ENCODE measurements at regions not wholly inside any gene's neighbourhood (a gene's known extent, or its start where the extent isn't known, plus 50 kb on each side); places are given as distances from the start of the nearest gene placed in this dataset.
"Not testable (repeated sequence)": the region's sequence is repeated elsewhere in the genome, so short reads cannot be mapped to it uniquely, and the experiment has no call there.

DNA sequence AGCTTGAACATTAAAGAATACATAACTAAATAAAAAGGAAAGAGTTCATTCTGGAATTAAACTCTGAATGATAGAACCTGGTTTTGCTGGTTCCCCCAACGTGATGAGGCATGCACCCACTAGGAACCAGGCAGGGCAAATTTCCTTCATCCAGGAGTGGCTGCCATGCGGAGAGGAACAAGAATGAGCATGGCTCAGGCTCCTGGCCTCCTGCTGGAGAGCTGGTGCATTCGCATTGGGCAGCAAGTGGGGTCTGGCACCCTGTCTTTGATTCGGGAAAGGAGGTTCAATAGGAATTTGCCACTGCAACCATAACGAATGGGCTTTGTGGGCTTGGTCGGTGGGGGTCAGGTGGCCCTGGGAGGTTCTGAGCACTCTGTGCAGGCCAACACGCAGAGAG is 169.8 kb upstream of the TENM4 start:
- no peaks in the 10 kb centered on the region for H3K4me1 ChIP-seq (ENCODE audit: low read depth)
- TF ChIP-seq, protein P1, sequence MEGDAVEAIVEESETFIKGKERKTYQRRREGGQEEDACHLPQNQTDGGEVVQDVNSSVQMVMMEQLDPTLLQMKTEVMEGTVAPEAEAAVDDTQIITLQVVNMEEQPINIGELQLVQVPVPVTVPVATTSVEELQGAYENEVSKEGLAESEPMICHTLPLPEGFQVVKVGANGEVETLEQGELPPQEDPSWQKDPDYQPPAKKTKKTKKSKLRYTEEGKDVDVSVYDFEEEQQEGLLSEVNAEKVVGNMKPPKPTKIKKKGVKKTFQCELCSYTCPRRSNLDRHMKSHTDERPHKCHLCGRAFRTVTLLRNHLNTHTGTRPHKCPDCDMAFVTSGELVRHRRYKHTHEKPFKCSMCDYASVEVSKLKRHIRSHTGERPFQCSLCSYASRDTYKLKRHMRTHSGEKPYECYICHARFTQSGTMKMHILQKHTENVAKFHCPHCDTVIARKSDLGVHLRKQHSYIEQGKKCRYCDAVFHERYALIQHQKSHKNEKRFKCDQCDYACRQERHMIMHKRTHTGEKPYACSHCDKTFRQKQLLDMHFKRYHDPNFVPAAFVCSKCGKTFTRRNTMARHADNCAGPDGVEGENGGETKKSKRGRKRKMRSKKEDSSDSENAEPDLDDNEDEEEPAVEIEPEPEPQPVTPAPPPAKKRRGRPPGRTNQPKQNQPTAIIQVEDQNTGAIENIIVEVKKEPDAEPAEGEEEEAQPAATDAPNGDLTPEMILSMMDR (IDR thresholded peaks at IDR 0.05; ENCODE audit: low read depth, low read length) = no peak
- H3K27me3 ChIP-seq = no peaks in the 10 kb centered on the region
- H3K4me3 ChIP-seq = no peak overlapping the region
- H3K27ac ChIP-seq = no peak overlapping the region
- DNase-seq (ENCODE audit: low read depth in 1 of 2, low spot score in 1 of 2) = no peak
- no peaks in the 10 kb centered on the region for H3K36me3 ChIP-seq
- H3K9me3 ChIP-seq (ENCODE audit: low read depth) = no peaks in the 10 kb centered on the region

DNA sequence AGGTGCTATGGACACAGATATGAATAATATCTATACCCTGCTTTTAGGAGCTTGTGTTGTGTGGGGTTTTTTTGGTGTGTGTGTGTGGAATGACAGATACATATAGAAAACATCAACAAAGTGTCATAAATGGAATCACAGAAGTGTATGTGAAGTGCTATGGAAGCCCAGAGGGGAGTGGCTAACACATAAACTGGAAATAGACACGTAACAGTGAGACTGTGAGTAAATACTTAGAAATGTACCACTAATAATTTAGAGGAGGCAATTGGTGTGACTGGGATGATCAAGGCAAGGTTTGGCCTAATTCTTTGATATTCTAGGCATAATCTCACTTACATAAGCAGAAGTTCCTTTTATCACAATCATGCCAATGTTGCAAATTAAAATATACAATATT is 169.3 kb upstream of the TENM4 start:
- DNase-seq (ENCODE audit: low read depth in 1 of 2, low spot score in 1 of 2) = no peak
- H3K27ac ChIP-seq = no peak overlapping the region
- no peaks in the 10 kb centered on the region for H3K9me3 ChIP-seq (ENCODE audit: low read depth)
- H3K4me1 ChIP-seq (ENCODE audit: low read depth) = no peaks in the 10 kb centered on the region
- no peaks in the 10 kb centered on the region for H3K27me3 ChIP-seq
- H3K4me3 ChIP-seq = no peak overlapping the region
- TF ChIP-seq, protein P1 (IDR thresholded peaks at IDR 0.05; ENCODE audit: low read depth, low read length) = no peak
- no peaks in the 10 kb centered on the region for H3K36me3 ChIP-seq

DNA sequence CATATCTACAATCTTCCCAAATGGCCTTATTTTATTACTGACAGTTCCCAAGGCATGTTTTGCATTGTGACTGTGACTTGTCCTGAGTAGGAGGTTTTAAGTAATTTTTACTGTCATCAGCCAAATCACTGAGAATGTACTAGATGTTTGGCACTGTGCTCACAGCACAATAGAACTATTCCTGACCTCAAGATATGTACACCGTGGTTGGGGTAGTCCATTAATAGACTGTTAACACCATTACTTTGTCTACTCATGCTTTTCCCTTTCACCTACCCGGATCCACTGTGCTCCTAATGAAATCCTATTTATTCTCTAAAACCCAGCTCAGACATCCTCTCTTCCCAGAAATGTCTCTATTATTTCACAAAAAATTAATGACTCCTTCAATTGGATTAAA is 168.7 kb upstream of the TENM4 start:
- Histone ChIP-seq H3K4me1 (ENCODE audit: low read depth) (no peaks in the 10 kb centered on the region), H3K9me3 (ENCODE audit: low read depth) (no peaks in the 10 kb centered on the region), H3K27me3 (no peaks in the 10 kb centered on the region), H3K27ac (no peak overlapping the region), H3K36me3 (no peaks in the 10 kb centered on the region), H3K4me3 (no peak overlapping the region)
- TF ChIP-seq, protein P1 (IDR thresholded peaks at IDR 0.05; ENCODE audit: low read depth, low read length) = no peak
- DNase-seq (ENCODE audit: low read depth in 1 of 2, low spot score in 1 of 2) = no peak

DNA sequence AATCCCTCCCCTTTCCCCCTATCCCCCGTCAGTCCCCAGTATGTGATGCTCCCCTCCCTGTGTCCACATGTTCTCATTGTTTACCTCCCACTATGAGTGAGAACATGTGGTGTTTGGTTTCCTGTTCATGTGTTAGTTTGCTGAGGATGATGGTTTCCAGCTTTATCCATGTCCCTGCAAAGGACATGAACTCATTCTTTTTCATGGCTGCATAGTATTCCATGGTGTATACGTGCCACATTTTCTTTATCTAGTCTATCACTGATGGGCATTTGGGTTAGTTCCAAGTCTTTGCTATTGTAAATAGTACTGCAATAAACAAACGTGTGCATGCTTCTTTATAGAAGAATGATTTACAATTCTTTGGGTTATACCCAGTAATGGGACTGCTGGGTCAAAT is 165.6 kb upstream of the TENM4 start:
- H3K36me3 ChIP-seq; H3K9me3 ChIP-seq (ENCODE audit: low read depth); H3K4me3 ChIP-seq; DNase-seq (ENCODE audit: low read depth in 1 of 2, low spot score in 1 of 2); H3K4me1 ChIP-seq (ENCODE audit: low read depth); H3K27ac ChIP-seq; H3K27me3 ChIP-seq: not testable (repeated sequence)

DNA sequence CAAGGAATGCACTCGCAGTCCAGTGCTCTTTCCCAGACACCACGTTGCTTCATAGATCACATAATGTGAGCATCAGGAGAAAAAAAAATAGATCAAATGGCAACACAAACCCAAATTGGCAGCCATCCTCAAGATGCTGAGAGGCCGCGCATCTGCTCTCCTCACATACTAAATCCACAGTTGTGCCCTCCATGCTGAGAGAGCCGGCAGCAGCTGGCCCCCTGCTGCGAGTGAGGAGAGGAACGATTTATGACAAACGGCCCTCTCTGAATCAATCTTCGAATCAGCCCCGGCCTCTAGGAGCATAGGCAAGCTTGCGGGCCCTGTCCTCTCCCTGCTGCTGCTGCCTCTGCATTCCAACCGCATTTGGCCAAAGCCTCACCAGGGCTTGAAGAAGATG is 159.9 kb upstream of the TENM4 start:
- Histone ChIP-seq H3K4me3 (no peak overlapping the region), H3K27ac (no peak overlapping the region), H3K27me3 (no peaks in the 10 kb centered on the region), H3K36me3 (no peaks in the 10 kb centered on the region), H3K4me1 (ENCODE audit: low read depth) (no peaks in the 10 kb centered on the region), H3K9me3 (ENCODE audit: low read depth) (no peaks in the 10 kb centered on the region)
- no peak for DNase-seq (ENCODE audit: low read depth in 1 of 2, low spot score in 1 of 2)
- TF ChIP-seq, protein P1 (IDR thresholded peaks at IDR 0.05; ENCODE audit: low read depth, low read length) = no peak

DNA sequence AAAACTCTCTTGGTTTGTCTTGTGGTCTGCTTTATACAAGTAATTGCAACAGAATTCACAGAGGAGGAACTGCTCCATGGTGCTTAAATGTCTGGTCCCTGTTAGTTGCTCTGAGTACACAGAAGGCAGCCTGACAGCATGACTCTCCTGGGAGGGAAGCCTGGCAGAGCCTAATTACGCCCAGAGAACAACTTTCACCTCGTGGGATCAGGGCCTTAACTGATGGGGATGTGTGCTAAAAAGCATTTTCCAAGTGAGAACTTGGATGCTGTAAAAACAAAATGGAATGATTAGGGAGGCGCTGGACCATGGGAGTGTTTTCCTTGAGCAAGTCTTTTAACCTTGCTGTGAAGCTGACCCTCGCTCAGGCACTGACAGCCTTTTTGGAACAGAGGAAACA is 154.0 kb upstream of the TENM4 start:
- Histone ChIP-seq H3K9me3 (ENCODE audit: low read depth) (no peaks in the 10 kb centered on the region), H3K27ac (no peak overlapping the region), H3K4me3 (no peak overlapping the region), H3K36me3 (no peaks in the 10 kb centered on the region), H3K27me3 (no peaks in the 10 kb centered on the region), H3K4me1 (ENCODE audit: low read depth) (no peaks in the 10 kb centered on the region)
- TF ChIP-seq, protein P1 (IDR thresholded peaks at IDR 0.05; ENCODE audit: low read depth, low read length) = no peak
- DNase-seq (ENCODE audit: low read depth in 1 of 2, low spot score in 1 of 2) = no peak
